ENCODE measurements at regions not wholly inside any gene's neighbourhood (a gene's known extent, or its start where the extent isn't known, plus 50 kb on each side); places are given as distances from the start of the nearest gene placed in this dataset.

- TF ChIP-seq GATA3 (IDR thresholded peaks at IDR 0.05; ENCODE audit: low read depth, low read length) (no peak), GATA2 (IDR thresholded peaks at IDR 0.05; ENCODE audit: low read depth, low read length) (no peak)
These were observed 239.9 kb upstream of the SMARCA2 start for GRCh38 chr9:1775230-1775629.
